Esophagus squamous epithelium (tissue), 5 donors: ENCODE measurements at regions not wholly inside any gene's neighbourhood (a gene's known extent, or its start where the extent isn't known, plus 50 kb on each side); places are given as distances from the start of the nearest gene placed in this dataset.

Experiments
- DNase-seq: peaks from one replicate; lab custom pipeline; 2025; lab: John Stamatoyannopoulos, UW
- H3K27ac ChIP-seq, 4 donors: fragments of 200-600 bp; sonication (generic); one replicate each; pipeline ENCODE4 v1.5.1; 2016 to 2019; ENCODE audit warnings: mild to moderate bottlenecking in 1 of 4
- H3K27me3 ChIP-seq, 4 donors: fragments of 200-600 bp; sonication (generic); 1 replicate in 3 of 4; 2 replicates in 1 of 4; pipeline versions ENCODE4 v1.5.1 to v1.6.0; 2017 to 2021; ENCODE audit warnings: antibody characterized with exemption in 1 of 4
- H3K36me3 ChIP-seq, 3 donors: fragments of 200-600 bp; sonication (generic); one replicate each; pipeline ENCODE4 v1.5.1; 2016 to 2019
- H3K4me1 ChIP-seq, 3 donors: fragments of 200-600 bp; sonication (generic); one replicate each; pipeline ENCODE4 v1.5.1; 2017 to 2019
- H3K4me3 ChIP-seq, 4 donors: fragments of 200-600 bp; sonication (generic); 1 replicate in 3 of 4; 2 replicates in 1 of 4; pipeline ENCODE4 v1.5.1; 2016 to 2019; ENCODE audit warnings: mild to moderate bottlenecking in 2 of 4, moderate library complexity in 1 of 4
- H3K9me3 ChIP-seq, 3 donors: fragments of 200-600 bp; sonication (generic); one replicate each; pipeline ENCODE4 v1.5.1; 2016 to 2019
- POLR2A ChIP-seq, 4 donors: fragments of 450-650 bp; IDR thresholded peaks; one replicate each; pipeline ENCODE4 v1.6.1; 2017; ENCODE audit warnings: antibody characterized with exemption in 4 of 4, mild to moderate bottlenecking in 4 of 4, moderate library complexity in 3 of 4
- WGBS, 2 donors: methylation state at CpG; one replicate each; pipeline ENCODE4 v1.1.5; 2018; 5-methylcytosine and 5-hydroxymethylcytosine counted together
- intact Hi-C: fragments of 100-400 bp; cut with DNase I; formaldehyde crosslinking; loops from one replicate; pipeline ENCODE4 v1.15.0; 2022
- TF ChIP-seq, protein P1 (sequence below), 6 experiments: fragments of 450-650 bp in 4 of 6; fragments of 200-600 bp in 2 of 6; sonication (generic) in 2 of 6; IDR thresholded peaks; one replicate each; pipeline ENCODE4 v1.5.1; 2016 to 2019; ENCODE audit warnings: antibody characterized with exemption in 6 of 6, mild to moderate bottlenecking in 4 of 6, moderate library complexity in 4 of 6
- donor health status: DM: yes; HTN: yes; CAD: no.

DNA sequence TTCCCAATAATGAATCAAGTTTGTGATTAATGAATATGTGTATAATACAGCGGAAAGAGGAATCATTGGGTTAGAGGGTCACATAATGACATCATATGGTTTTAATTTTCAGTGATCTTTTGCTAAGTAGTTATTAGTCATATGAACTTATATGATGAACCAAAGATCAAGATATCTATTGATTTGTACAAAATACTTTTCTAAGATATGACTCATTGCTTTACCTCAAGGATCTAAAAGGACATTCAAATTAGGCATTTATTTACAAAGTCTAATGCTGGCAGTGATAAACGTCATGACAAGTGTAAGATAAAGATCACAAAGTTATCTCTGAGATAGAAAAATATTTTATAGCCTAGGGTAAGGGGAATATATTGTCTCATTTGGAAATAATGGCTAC lies 417.8 kb downstream of the RPL10L start:
- WGBS, 2 donors: 39 to 47% methylated on average over 2 of the region's 2 CpGs
- TF ChIP-seq, protein P1, sequence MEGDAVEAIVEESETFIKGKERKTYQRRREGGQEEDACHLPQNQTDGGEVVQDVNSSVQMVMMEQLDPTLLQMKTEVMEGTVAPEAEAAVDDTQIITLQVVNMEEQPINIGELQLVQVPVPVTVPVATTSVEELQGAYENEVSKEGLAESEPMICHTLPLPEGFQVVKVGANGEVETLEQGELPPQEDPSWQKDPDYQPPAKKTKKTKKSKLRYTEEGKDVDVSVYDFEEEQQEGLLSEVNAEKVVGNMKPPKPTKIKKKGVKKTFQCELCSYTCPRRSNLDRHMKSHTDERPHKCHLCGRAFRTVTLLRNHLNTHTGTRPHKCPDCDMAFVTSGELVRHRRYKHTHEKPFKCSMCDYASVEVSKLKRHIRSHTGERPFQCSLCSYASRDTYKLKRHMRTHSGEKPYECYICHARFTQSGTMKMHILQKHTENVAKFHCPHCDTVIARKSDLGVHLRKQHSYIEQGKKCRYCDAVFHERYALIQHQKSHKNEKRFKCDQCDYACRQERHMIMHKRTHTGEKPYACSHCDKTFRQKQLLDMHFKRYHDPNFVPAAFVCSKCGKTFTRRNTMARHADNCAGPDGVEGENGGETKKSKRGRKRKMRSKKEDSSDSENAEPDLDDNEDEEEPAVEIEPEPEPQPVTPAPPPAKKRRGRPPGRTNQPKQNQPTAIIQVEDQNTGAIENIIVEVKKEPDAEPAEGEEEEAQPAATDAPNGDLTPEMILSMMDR (IDR thresholded peaks at IDR 0.05): no peak
- TF ChIP-seq POLR2A (IDR thresholded peaks at IDR 0.05): no peak
- no peak overlapping the region for H3K4me3 ChIP-seq
- H3K9me3 ChIP-seq: no peaks in the 10 kb centered on the region
- intact Hi-C loops: no loop called here
- no peak for DNase-seq
- H3K4me1 ChIP-seq: no peaks in the 10 kb centered on the region
- no peaks in the 10 kb centered on the region for H3K36me3 ChIP-seq
- no peaks in the 10 kb centered on the region for H3K27me3 ChIP-seq
- H3K27ac ChIP-seq: no peak overlapping the region

DNA sequence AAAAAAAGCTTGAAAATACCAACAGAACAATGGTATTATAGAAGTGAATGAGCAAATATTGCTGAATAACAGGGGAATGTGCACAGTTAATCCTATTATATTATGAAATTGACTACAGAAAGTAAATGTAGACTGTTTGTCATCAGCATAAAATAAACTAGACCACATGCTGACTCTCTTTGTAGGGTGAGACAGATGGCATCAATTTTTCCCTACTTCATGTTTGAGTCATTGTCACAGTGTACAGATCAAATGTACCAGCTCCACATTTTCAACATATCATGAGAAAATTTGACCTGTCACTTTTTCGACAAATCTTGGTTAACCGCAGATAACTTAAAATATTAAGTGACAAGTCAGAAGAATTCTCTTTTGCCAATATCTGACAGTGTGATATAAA lies 421.0 kb downstream of the RPL10L start:
- Histone ChIP-seq H3K27me3 (no peaks in the 10 kb centered on the region), H3K36me3 (no peaks in the 10 kb centered on the region), H3K4me3 (no peak overlapping the region), H3K4me1 (no peaks in the 10 kb centered on the region), H3K9me3 (no peaks in the 10 kb centered on the region), H3K27ac (no peak overlapping the region)
- no peak for DNase-seq
- no peak for TF ChIP-seq POLR2A (IDR thresholded peaks at IDR 0.05)
- TF ChIP-seq, protein P1 (IDR thresholded peaks at IDR 0.05): no peak
- intact Hi-C loops: no loop called here
- WGBS, 2 donors: 90 to 94% methylated on average over 2 of the region's 2 CpGs

DNA sequence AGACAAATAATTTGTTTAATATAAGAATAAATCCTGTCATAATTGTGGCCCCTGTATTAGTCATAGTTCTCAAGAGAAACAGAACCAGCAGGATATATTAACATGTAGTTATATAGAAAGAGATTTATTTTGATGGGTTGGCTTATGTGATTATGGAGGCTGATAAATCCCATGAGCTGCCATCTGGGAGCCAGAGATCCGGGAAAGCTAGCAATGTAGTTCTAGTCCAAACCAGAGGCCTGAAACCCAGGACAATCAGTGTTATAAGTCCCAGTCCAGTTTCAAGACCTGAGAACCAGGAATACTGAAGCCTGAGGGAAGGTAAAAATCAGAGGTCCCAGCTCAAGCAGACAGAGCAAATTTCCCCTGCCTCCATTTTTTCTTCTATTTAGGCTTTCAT lies 435.8 kb downstream of the RPL10L start:
- no peaks in the 10 kb centered on the region for H3K9me3 ChIP-seq
- WGBS, 2 donors: 77 to 80% methylated on average over 1 of the region's 1 CpG

DNA sequence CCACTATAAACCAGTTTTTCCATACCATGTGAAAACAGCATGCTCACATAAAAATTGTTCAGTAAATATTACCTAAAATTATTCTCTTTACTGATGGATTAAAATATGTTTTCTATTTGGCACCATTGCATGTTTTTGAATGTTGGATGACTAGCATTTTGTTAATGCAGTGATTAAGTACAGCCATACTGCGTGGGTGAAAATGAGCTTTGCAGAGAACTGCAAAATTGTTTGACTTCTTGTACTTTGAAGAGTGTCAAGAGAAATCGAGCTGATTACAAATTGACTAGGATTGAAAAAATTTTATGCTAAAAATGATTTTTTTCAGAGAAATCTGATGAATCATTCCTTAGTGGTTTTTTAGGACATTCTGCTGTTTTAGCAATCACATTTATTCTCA lies 452.9 kb downstream of the RPL10L start:
- H3K4me3 ChIP-seq: no peak overlapping the region
- TF ChIP-seq, protein P1 (IDR thresholded peaks at IDR 0.05): no peak
- TF ChIP-seq POLR2A (IDR thresholded peaks at IDR 0.05): no peak
- H3K4me1 ChIP-seq: no peaks in the 10 kb centered on the region
- H3K36me3 ChIP-seq: no peaks in the 10 kb centered on the region
- intact Hi-C loops: no loop called here
- no peaks in the 10 kb centered on the region for H3K27me3 ChIP-seq
- H3K9me3 ChIP-seq: no peaks in the 10 kb centered on the region
- WGBS, 2 donors: 51 to 53% methylated on average over 2 of the region's 2 CpGs
- no peak for DNase-seq
- no peak overlapping the region for H3K27ac ChIP-seq

More for the DNA sequence above, 435.8 kb downstream of the RPL10L start:
- TF ChIP-seq, protein P1 (IDR thresholded peaks at IDR 0.05): no peak
- Histone ChIP-seq H3K27me3 (no peaks in the 10 kb centered on the region), H3K4me3 (no peak overlapping the region), H3K27ac (no peak overlapping the region), H3K4me1 (no peaks in the 10 kb centered on the region), H3K36me3 (no peaks in the 10 kb centered on the region)
- intact Hi-C loops: no loop called here
- DNase-seq: no peak

DNA sequence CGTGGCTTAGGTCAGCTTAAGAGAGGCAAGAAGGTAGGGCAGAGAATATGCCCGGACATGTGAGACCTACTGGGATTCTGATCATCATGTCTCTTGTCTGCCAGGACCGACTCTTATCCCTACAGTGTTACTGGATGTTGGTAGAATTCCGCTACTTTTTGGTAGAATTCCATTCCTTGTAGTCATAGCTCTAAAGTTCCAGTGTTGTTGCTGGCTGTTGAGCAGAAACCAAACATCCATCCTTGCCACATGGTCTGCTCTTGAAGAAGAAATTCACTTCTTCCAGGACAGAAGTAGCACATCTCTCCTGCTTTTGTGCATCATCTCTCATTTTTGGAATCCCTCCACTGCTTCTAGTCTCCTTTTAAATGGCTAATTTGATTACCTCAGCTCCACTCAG lies 453.7 kb downstream of the RPL10L start:
- 75 to 97% methylated on average over 4 of the region's 4 CpGs for WGBS, 2 donors
- DNase-seq: no peak
- H3K9me3 ChIP-seq: no peaks in the 10 kb centered on the region
- intact Hi-C loops: no loop called here
- no peak overlapping the region for H3K27ac ChIP-seq
- H3K4me1 ChIP-seq: no peaks in the 10 kb centered on the region
- TF ChIP-seq, protein P1 (IDR thresholded peaks at IDR 0.05): no peak
- TF ChIP-seq POLR2A (IDR thresholded peaks at IDR 0.05): no peak
- H3K27me3 ChIP-seq: no peaks in the 10 kb centered on the region
- H3K36me3 ChIP-seq: no peaks in the 10 kb centered on the region
- no peak overlapping the region for H3K4me3 ChIP-seq
